ENCODE measurements at regions not wholly inside any gene's neighbourhood (a gene's known extent, or its start where the extent isn't known, plus 50 kb on each side); places are given as distances from the start of the nearest gene placed in this dataset.
A peak's percentile ranks its signal among the peaks of the same experiment; 100 is the strongest.
"Not testable (repeated sequence)": the region's sequence is repeated elsewhere in the genome, so short reads cannot be mapped to it uniquely, and the experiment has no call there.

DNA sequence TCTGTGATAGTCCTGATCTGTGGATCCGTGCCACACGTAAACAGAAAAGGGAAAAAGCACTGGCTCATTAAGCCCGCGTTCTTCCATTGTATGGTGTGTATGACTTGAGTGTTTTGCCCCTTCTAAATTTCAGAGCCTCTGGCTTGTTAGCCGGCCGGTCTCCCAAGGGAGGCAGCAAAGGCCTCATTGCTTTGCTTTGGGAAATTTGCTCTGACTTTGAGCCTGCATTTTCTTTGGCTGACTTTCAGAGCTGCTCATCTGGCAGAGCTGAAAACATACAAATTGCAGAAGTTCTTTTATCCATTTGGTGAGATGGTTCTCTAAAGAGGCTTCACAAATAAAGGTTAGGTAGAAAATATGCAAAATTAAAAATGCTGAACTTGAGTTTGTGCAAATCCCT lies 123.0 kb downstream of the UTRN start:
- in situ Hi-C loops (cut with HindIII; ENCODE audit: extremely low pct_ligation_motif_present, low pct_unique_long_range_greater_than_20kb) = no loop called here
- Histone ChIP-seq H3K27me3 (ENCODE audit: control insufficient read depth in 1 of 2, insufficient read depth in 2 of 2, low read length in 2 of 2) (no peaks in the 10 kb centered on the region), H3K36me3 (replicated peaks in 1 of 2; ENCODE audit: control insufficient read depth in 1 of 2, insufficient read depth in 2 of 2, low read length in 2 of 2) (peaks cover 4 to 20% of the 10 kb centered on the region in 2 experiments; a peak in 4 of 5 replicates), H3K79me2 (ENCODE audit: insufficient read depth, low read length) (peaks cover 80% of the 10 kb centered on the region), H2AFZ (ENCODE audit: low read length) (no peak overlapping the region), H3K4me3 (replicated peaks in 1 of 3; ENCODE audit: insufficient read depth in 1 of 3, low read depth in 2 of 3, low read length in 3 of 3) (no peak overlapping the region), H3K4me1 (ENCODE audit: insufficient read depth, low read length) (peaks cover 24% of the 10 kb centered on the region), H4K20me1 (ENCODE audit: insufficient read depth, low read length) (peaks cover 53% of the 10 kb centered on the region), H3K27ac (ENCODE audit: extremely low read length, insufficient read depth, low read length) (no peak overlapping the region), H3K4me2 (ENCODE audit: low read depth, low read length) (no peak overlapping the region), H3K9ac (ENCODE audit: insufficient read depth, low read depth, low read length) (no peak overlapping the region), H3K9me3 (ENCODE audit: low read length) (no peaks in the 10 kb centered on the region)
- FAIRE-seq (peak; percentile 42), ATAC-seq (no peak), DNase-seq (ENCODE audit: low spot score) (no peak)
- POLR2A ChIA-PET = no interaction called here
- BruUV-seq (replicated peaks) = TSS peak; percentile 13
- CTCF ChIA-PET (ENCODE audit: low intra/inter-chr PET ratio, low total read pairs) = no interaction called here
- TF ChIP-seq ZNF619 (CRISPR knock-in tag; IDR thresholded peaks at IDR 0.05) (no peak), RBM22 (optimal IDR thresholded peaks at IDR 0.05; ENCODE audit: low read length) (peak; percentile 47)
- WGBS (ENCODE audit: low lambda C conversion rate) = 92% methylated on average over 6 of the region's 6 CpGs
- intact Hi-C loops (cut with micrococcal nuclease; ENCODE audit: unreplicated experiment) = no loop called here

DNA sequence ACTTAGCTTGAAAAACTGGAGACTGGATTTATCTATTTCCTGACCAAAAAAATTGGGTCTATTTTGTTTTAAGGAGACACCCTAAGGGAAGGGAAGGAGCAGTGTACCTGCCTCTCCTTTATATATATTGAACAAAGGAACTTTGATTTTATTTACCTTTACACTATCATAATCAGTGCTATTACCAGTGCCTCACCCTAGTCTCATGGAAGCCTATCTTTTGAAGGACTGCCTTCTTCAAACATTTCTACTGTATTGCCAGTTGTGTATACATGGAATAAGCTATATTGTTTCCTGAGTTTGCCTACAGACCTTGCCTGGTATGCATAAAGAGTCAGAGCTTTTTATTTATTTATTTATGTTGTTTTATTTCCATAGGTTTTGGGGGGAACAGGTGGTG lies 124.9 kb downstream of the UTRN start:
- intact Hi-C loops (cut with micrococcal nuclease; ENCODE audit: unreplicated experiment) = no loop called here

DNA sequence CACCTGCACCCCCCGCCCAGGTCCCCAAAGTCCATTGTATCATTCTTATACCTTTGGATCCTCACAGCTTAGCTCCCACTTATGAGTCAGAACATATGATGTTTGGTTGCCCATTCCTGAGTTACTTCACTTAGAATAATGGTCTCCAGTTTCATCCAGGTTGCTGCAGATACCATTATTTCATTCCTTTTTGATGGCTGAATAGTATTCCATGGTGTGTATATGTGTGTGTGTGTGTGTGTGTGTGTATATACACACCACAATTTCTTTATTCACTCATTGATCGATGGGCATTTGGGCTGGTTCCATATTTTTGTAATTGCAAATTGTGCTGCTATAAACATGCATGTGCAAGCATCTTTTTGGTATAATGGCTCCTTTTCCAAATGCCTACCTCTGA lies 125.4 kb downstream of the UTRN start:
- ATAC-seq; H3K9me3 ChIP-seq (ENCODE audit: low read length); FAIRE-seq; CTCF ChIA-PET (ENCODE audit: low intra/inter-chr PET ratio, low total read pairs); DNase-seq (ENCODE audit: low spot score); in situ Hi-C loops (cut with HindIII; ENCODE audit: extremely low pct_ligation_motif_present, low pct_unique_long_range_greater_than_20kb); H3K27ac ChIP-seq (ENCODE audit: extremely low read length, insufficient read depth, low read length); H2AFZ ChIP-seq (ENCODE audit: low read length); POLR2A ChIA-PET; intact Hi-C loops (cut with micrococcal nuclease; ENCODE audit: unreplicated experiment); H3K9ac ChIP-seq (ENCODE audit: insufficient read depth, low read depth, low read length); H3K4me3 ChIP-seq (replicated peaks in 1 of 3; ENCODE audit: insufficient read depth in 1 of 3, low read depth in 2 of 3, low read length in 3 of 3); H3K27me3 ChIP-seq (ENCODE audit: control insufficient read depth in 1 of 2, insufficient read depth in 2 of 2, low read length in 2 of 2); H3K4me2 ChIP-seq (ENCODE audit: low read depth, low read length); H3K36me3 ChIP-seq (replicated peaks in 1 of 2; ENCODE audit: control insufficient read depth in 1 of 2, insufficient read depth in 2 of 2, low read length in 2 of 2); BruUV-seq (replicated peaks): not testable (repeated sequence)
- Histone ChIP-seq H3K79me2 (ENCODE audit: insufficient read depth, low read length) (peaks cover 86% of the 10 kb centered on the region), H4K20me1 (ENCODE audit: insufficient read depth, low read length) (peaks cover 67% of the 10 kb centered on the region), H3K4me1 (ENCODE audit: insufficient read depth, low read length) (peaks cover 36% of the 10 kb centered on the region)
- WGBS (ENCODE audit: low lambda C conversion rate) = 95% methylated on average over 2 of the region's 2 CpGs

More for the DNA sequence above, 124.9 kb downstream of the UTRN start:
- TF ChIP-seq ZNF430 (CRISPR knock-in tag; IDR thresholded peaks at IDR 0.05) = no peak
- TF ChIP-seq EP300 (IDR thresholded peaks at IDR 0.05; ENCODE audit: low read depth in 2 of 2, low read length in 2 of 2) = no peak
- TF ChIP-seq EP300 (CRISPR knock-in tag; IDR thresholded peaks at IDR 0.05; ENCODE audit: borderline replicate concordance) = no peak
- no peak for TF ChIP-seq ZFX (CRISPR knock-in tag; IDR thresholded peaks at IDR 0.05; ENCODE audit: low read depth)
- Histone ChIP-seq H3K27me3 (ENCODE audit: control insufficient read depth in 1 of 2, insufficient read depth in 2 of 2, low read length in 2 of 2) (no peaks in the 10 kb centered on the region), H3K79me2 (ENCODE audit: insufficient read depth, low read length) (peaks cover 85% of the 10 kb centered on the region), H3K9ac (ENCODE audit: insufficient read depth, low read depth, low read length) (no peak overlapping the region), H4K20me1 (ENCODE audit: insufficient read depth, low read length) (peaks cover 62% of the 10 kb centered on the region), H3K4me2 (ENCODE audit: low read depth, low read length) (no peak overlapping the region), H3K4me3 (replicated peaks in 1 of 3; ENCODE audit: insufficient read depth in 1 of 3, low read depth in 2 of 3, low read length in 3 of 3) (no peak overlapping the region), H3K4me1 (ENCODE audit: insufficient read depth, low read length) (peaks cover 31% of the 10 kb centered on the region), H3K36me3 (replicated peaks in 1 of 2; ENCODE audit: control insufficient read depth in 1 of 2, insufficient read depth in 2 of 2, low read length in 2 of 2) (peaks cover 4 to 8% of the 10 kb centered on the region in 2 experiments; a peak in 4 of 5 replicates), H2AFZ (ENCODE audit: low read length) (no peak overlapping the region), H3K27ac (ENCODE audit: extremely low read length, insufficient read depth, low read length) (no peak overlapping the region), H3K9me3 (ENCODE audit: low read length) (no peaks in the 10 kb centered on the region)
- DNase-seq (ENCODE audit: low spot score) (no peak), ATAC-seq (no peak), FAIRE-seq (no peak)
- in situ Hi-C loops (cut with HindIII; ENCODE audit: extremely low pct_ligation_motif_present, low pct_unique_long_range_greater_than_20kb) = no loop called here
- ChIA-PET CTCF (ENCODE audit: low intra/inter-chr PET ratio, low total read pairs) (no interaction called here), POLR2A (no interaction called here)
- no TSS peak for BruUV-seq (replicated peaks)

All from HepG2 (cell line).